K562 (cell line): ENCODE measurements at regions not wholly inside any gene's neighbourhood (a gene's known extent, or its start where the extent isn't known, plus 50 kb on each side); places are given as distances from the start of the nearest gene placed in this dataset.

ENCODE experiments used
- ATAC-seq: fragments of 200-7000 bp; cut with Tn5 transposase; 3 replicates; pipeline ENCODE4 v1.9.1; 2020; ENCODE audit warnings: moderate library complexity
- BruUV-seq: library from RNA; stranded (reverse); fragments of 400-500 nt; replicated peaks from 2 replicates; lab custom pipeline; 2021; lab: Mats Ljungman, UMichigan
- CTCF ChIA-PET: fragments of 300-600 bp; formaldehyde crosslinking; extraction: SDS; loops from one replicate; lab custom pipeline; 2021; ENCODE audit warnings: low intra/inter-chr PET ratio; lab: Yijun Ruan, JAX
- POLR2A ChIA-PET: fragments of 300-600, 350-650 bp; sonication (Branson Sonifier 250); formaldehyde crosslinking; extraction: SDS; loops from one replicate; lab custom pipeline; 2021; ENCODE audit warnings: antibody characterized with exemption, inconsistent platforms; lab: Yijun Ruan, JAX
- DNase-seq, 4 experiments: peaks; one replicate each; pipeline versions ENCODE4 v3.0.0 to v3.0.0-alpha.2; 2011 to 2018; ENCODE audit warnings: low spot score in 3 of 4, mixed read lengths in 3 of 4; ENCODE audit errors: extremely low read depth in 1 of 4
- FAIRE-seq: peaks from 2 replicates; lab custom pipeline; 2011; peaks lifted over from hg19 to GRCh38; lab: Jason Lieb, UNC
- H2AFZ ChIP-seq: 2 replicates; pipeline ENCODE4 v1.6.0; 2011; ENCODE audit warnings: low read depth, low read length, control low read depth, inconsistent platforms
- H3K27ac ChIP-seq: fragments of 200-600 bp; 3 replicates; pipeline ENCODE4 v1.8.0; 2011; ENCODE audit warnings: low read depth, mild to moderate bottlenecking, control low read depth, inconsistent platforms, low read length, moderate library complexity, mixed read lengths; ENCODE audit errors: extremely low read depth
- H3K27me3 ChIP-seq, 2 experiments: fragments of 300-600 bp in 1 of 2; 2 replicates in 1 of 2; 3 replicates in 1 of 2; pipeline versions ENCODE4 v1.6.0 to v1.8.0; 2011; ENCODE audit warnings: inconsistent platforms in 2 of 2, low read length in 2 of 2, mild to moderate bottlenecking in 1 of 2, mixed read lengths in 1 of 2, moderate library complexity in 1 of 2; ENCODE audit not compliant: control insufficient read depth in 2 of 2, insufficient read depth in 2 of 2
- H3K36me3 ChIP-seq: fragments of 300-600 bp; 3 replicates; pipeline ENCODE4 v1.8.0; 2011; ENCODE audit warnings: mild to moderate bottlenecking, low read length, inconsistent platforms; ENCODE audit not compliant: control insufficient read depth, insufficient read depth
- H3K4me1 ChIP-seq, 2 experiments: fragments of 200-600 bp in 1 of 2; replicated peaks in 1 of 2; 2 replicates in 1 of 2; 3 replicates in 1 of 2; pipeline versions ENCODE4 v1.5.1 to v1.8.0; 2011; ENCODE audit warnings: inconsistent platforms in 2 of 2, low read length in 2 of 2, mild to moderate bottlenecking in 1 of 2, mixed read lengths in 1 of 2, moderate library complexity in 1 of 2; ENCODE audit not compliant: control insufficient read depth in 2 of 2, insufficient read depth in 2 of 2
- H3K4me2 ChIP-seq: 2 replicates; pipeline ENCODE4 v1.6.1; 2011; ENCODE audit warnings: low read length, control low read depth, inconsistent platforms, mixed read lengths; ENCODE audit not compliant: insufficient read depth
- H3K4me3 ChIP-seq: fragments of 200-600 bp; sonication (generic), shearing (Covaris generic); 2 replicates; pipeline ENCODE4 v1.5.1; 2016; ENCODE audit warnings: control low read depth, inconsistent platforms
- H3K79me2 ChIP-seq: fragments of 200-600 bp; 3 replicates; pipeline ENCODE4 v1.8.0; 2011; ENCODE audit warnings: low read length, inconsistent platforms; ENCODE audit not compliant: control insufficient read depth, insufficient read depth
- H3K9ac ChIP-seq, 2 experiments: 2 replicates each; pipeline versions ENCODE4 v1.6.0 to v1.6.1; 2011; ENCODE audit warnings: low read depth in 2 of 2, low read length in 2 of 2, control low read depth in 1 of 2, inconsistent platforms in 1 of 2, mild to moderate bottlenecking in 1 of 2, mixed read lengths in 1 of 2; ENCODE audit not compliant: insufficient read depth in 1 of 2
- H3K9me1 ChIP-seq: one replicate; pipeline ENCODE4 v1.6.0; 2011; ENCODE audit warnings: inconsistent platforms, mild to moderate bottlenecking, low read length, moderate library complexity; ENCODE audit not compliant: control insufficient read depth, insufficient read depth
- H3K9me3 ChIP-seq: replicated peaks from 2 replicates; pipeline ENCODE4 v1.5.1; 2011; ENCODE audit warnings: low read depth, low read length, inconsistent platforms; ENCODE audit not compliant: control insufficient read depth, insufficient read depth
- H4K20me1 ChIP-seq: replicated peaks from 2 replicates; pipeline ENCODE4 v1.6.1; 2011; ENCODE audit warnings: low read length, inconsistent platforms, mixed read lengths; ENCODE audit not compliant: control insufficient read depth, insufficient read depth
- ILF3 ChIP-seq: fragments of 450-650 bp; IDR thresholded peaks from 2 replicates; pipeline ENCODE4 v1.6.1; 2018; ENCODE audit warnings: antibody characterized with exemption, mild to moderate bottlenecking, moderate library complexity, borderline replicate concordance
- in situ Hi-C: fragments of 300-500 bp; cut with MboI; formaldehyde crosslinking; loops from 4 replicates; pipeline ENCODE4 v1.15.0; 2018; ENCODE audit warnings: inconsistent platforms, mixed read lengths
- intact Hi-C: fragments of 100-400 bp; cut with micrococcal nuclease; formaldehyde crosslinking; loops from 2 replicates; pipeline ENCODE4 v1.14.2; 2022
- TF ChIP-seq, protein P1 (sequence below), 2 experiments: IDR thresholded peaks; 2 replicates each; pipeline ENCODE4 v1.6.1; 2012; ENCODE audit warnings: improper control_type of control experiment in 2 of 2, low read depth in 2 of 2, low read length in 2 of 2, borderline replicate concordance in 1 of 2
- TF ChIP-seq, protein P2 (sequence below): fragments of 250-450 bp; sonication (Bioruptor Pico); IDR thresholded peaks from 2 replicates; pipeline ENCODE4 v1.5.1; 2021; ENCODE audit warnings: mild to moderate bottlenecking

DNA sequence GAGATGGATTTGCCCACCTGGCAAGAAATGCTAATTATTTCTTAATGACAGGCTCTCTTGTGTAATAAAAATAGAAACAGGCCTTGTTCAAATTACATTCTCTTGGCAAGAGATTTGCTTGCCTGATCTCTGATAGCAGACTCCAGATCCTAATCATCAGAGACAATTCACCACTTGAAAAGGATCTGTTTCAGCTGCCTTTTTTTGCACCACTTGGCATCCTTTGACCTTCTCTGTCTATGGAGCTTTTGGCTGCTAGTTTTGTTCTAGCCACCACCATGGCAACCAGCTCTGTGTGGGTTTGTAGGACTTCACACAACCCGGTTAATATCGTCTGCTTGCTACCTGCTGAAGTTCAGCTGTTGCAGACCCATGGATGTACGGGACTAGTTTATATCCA is 241.1 kb upstream of the TLL1 start (continued):
- TF ChIP-seq, protein P1, sequence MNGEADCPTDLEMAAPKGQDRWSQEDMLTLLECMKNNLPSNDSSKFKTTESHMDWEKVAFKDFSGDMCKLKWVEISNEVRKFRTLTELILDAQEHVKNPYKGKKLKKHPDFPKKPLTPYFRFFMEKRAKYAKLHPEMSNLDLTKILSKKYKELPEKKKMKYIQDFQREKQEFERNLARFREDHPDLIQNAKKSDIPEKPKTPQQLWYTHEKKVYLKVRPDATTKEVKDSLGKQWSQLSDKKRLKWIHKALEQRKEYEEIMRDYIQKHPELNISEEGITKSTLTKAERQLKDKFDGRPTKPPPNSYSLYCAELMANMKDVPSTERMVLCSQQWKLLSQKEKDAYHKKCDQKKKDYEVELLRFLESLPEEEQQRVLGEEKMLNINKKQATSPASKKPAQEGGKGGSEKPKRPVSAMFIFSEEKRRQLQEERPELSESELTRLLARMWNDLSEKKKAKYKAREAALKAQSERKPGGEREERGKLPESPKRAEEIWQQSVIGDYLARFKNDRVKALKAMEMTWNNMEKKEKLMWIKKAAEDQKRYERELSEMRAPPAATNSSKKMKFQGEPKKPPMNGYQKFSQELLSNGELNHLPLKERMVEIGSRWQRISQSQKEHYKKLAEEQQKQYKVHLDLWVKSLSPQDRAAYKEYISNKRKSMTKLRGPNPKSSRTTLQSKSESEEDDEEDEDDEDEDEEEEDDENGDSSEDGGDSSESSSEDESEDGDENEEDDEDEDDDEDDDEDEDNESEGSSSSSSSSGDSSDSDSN (IDR thresholded peaks at IDR 0.05; ENCODE audit: borderline replicate concordance in 1 of 2, low read depth in 2 of 2, low read length in 2 of 2): no peak
- TF ChIP-seq, protein P2, sequence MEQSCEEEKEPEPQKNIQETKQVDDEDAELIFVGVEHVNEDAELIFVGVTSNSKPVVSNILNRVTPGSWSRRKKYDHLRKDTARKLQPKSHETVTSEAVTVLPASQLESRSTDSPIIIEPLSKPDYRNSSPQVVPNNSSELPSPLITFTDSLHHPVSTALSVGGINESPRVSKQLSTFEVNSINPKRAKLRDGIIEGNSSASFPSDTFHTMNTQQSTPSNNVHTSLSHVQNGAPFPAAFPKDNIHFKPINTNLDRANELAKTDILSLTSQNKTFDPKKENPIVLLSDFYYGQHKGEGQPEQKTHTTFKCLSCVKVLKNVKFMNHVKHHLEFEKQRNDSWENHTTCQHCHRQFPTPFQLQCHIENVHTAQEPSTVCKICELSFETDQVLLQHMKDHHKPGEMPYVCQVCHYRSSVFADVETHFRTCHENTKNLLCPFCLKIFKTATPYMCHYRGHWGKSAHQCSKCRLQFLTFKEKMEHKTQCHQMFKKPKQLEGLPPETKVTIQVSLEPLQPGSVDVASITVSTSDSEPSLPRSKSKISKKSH: no peak

DNA sequence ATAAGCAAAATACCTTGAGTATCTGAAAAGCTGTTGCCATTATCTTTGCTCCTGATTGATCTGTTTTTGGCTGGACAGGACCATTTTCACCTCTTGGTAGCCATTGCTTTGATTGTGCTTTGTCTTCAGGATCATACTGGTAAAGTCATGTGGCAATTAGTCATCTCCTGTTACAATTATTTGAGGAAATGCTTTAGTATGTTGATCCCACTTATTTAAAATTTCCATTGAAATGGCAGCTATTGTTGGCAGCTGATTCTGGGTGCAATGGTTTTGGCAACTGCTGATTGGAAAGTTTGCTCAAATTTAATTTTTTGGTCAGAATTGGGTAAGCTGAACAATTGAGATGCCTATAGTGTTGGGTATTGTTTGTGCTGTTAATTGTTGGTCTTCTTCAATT is 238.3 kb upstream of the TLL1 start:
- intact Hi-C loops: no loop called here

More for the DNA sequence above, 238.3 kb upstream of the TLL1 start:
- no peak overlapping the region for H3K4me2 ChIP-seq
- no peaks in the 10 kb centered on the region for H4K20me1 ChIP-seq
- POLR2A ChIA-PET: no interaction called here
- H3K4me3 ChIP-seq: no peak overlapping the region
- no peak for ATAC-seq
- TF ChIP-seq ILF3: no peak
- TF ChIP-seq, all 486 proteins: peak for 0
- FAIRE-seq (no peak), DNase-seq (no peak)
- H3K79me2 ChIP-seq: no peaks in the 10 kb centered on the region
- no peak overlapping the region for H3K27ac ChIP-seq
- H3K4me1 ChIP-seq: no peaks in the 10 kb centered on the region
- H3K9me3 ChIP-seq: no peaks in the 10 kb centered on the region
- in situ Hi-C loops: no loop called here
- H3K9me1 ChIP-seq: no peaks in the 10 kb centered on the region
- no peaks in the 10 kb centered on the region for H3K36me3 ChIP-seq
- BruUV-seq: no TSS peak
- CTCF ChIA-PET: no interaction called here
- no peak overlapping the region for H2AFZ ChIP-seq
- H3K9ac ChIP-seq: no peak overlapping the region
- no peaks in the 10 kb centered on the region for H3K27me3 ChIP-seq
